Upper lobe of right lung (tissue), 1 donor: ENCODE measurements at regions not wholly inside any gene's neighbourhood (a gene's known extent, or its start where the extent isn't known, plus 50 kb on each side); places are given as distances from the start of the nearest gene placed in this dataset.

ENCODE experiments used
- ATAC-seq: fragments of 200-7000 bp; cut with Tn5 transposase; one replicate; pipeline ENCODE4 v1.9.1; 2020; ENCODE audit warnings: mild to moderate bottlenecking, moderate library complexity
- DNase-seq: peaks from one replicate; pipeline ENCODE4 v3.0.0-alpha.2; 2020
- H3K27ac ChIP-seq: fragments of 200-600 bp; one replicate; pipeline ENCODE4 v1.8.0; 2022
- H3K27me3 ChIP-seq: fragments of 200-600 bp; one replicate; pipeline ENCODE4 v1.8.0; 2022; ENCODE audit warnings: mild to moderate bottlenecking
- H3K36me3 ChIP-seq: fragments of 200-600 bp; one replicate; pipeline ENCODE4 v1.8.0; 2022
- H3K4me1 ChIP-seq: fragments of 200-600 bp; one replicate; pipeline ENCODE4 v1.8.0; 2022
- H3K4me3 ChIP-seq: fragments of 200-600 bp; one replicate; pipeline ENCODE4 v1.8.0; 2022; ENCODE audit warnings: mild to moderate bottlenecking
- H3K9me3 ChIP-seq: fragments of 200-600 bp; one replicate; pipeline ENCODE4 v1.8.0; 2022
- CTCF ChIP-seq: fragments of 200-600 bp; IDR thresholded peaks from one replicate; pipeline ENCODE4 v1.8.0; 2022; ENCODE audit warnings: antibody characterized with exemption
- intact Hi-C: fragments of 100-400 bp; cut with DNase I; formaldehyde crosslinking; loops from one replicate; pipeline ENCODE4 v1.11.0; 2022
- donor health status: DM: no; HTN: yes; CAD: no; lungs with severe emphysema.

DNA sequence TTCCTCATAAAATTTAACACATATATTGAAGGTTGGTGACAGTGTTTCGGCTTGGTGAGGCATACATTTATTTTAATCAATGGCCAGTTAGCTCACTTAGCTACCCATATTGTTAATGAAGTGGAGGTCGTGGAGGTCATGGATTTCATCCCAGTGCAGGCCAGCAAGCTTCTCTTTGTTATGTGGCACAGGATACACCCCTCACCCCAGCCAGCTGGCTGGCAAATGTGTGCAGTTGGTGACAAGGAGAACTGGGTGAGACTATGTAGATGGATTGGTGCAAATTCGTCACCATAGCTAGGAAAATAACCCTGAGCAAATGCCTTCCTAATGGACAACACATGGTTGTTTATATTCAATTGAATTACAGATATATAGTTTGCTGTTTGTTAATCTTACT is 50.5 kb upstream of the FOXP2 start:
- no peaks in the 10 kb centered on the region for H3K4me1 ChIP-seq

DNA sequence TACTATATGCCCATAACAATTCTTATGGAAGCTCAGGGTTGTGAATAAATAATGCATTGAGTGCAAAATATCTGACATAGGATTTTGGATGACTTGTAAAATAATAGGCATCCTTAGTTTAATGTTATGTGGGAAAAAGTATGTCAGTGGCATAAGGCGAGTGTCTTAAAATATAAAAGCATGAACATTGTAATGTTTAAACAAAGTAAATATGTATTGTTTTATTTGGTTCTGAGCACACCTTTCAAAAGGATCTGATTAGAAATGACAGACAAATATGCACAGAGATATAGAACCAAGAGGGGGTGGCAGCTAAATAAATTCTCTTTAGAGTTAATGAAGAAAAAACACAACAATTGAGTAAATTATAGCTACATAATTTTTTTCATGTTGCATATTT is 51.3 kb upstream of the FOXP2 start:
- DNase-seq (no peak), ATAC-seq (no peak)
- no peaks in the 10 kb centered on the region for H3K27me3 ChIP-seq
- no peak overlapping the region for H3K4me3 ChIP-seq
- no peaks in the 10 kb centered on the region for H3K4me1 ChIP-seq
- intact Hi-C loops = no loop called here
- TF ChIP-seq CTCF = no peak
- H3K27ac ChIP-seq = no peak overlapping the region
- H3K36me3 ChIP-seq = no peaks in the 10 kb centered on the region
- no peaks in the 10 kb centered on the region for H3K9me3 ChIP-seq

More for the DNA sequence above, 50.5 kb upstream of the FOXP2 start:
- Histone ChIP-seq H3K27ac (no peak overlapping the region), H3K27me3 (no peaks in the 10 kb centered on the region), H3K4me3 (no peak overlapping the region), H3K36me3 (no peaks in the 10 kb centered on the region), H3K9me3 (no peaks in the 10 kb centered on the region)
- no peak for TF ChIP-seq CTCF
- DNase-seq (no peak), ATAC-seq (no peak)
- intact Hi-C loops = no loop called here

DNA sequence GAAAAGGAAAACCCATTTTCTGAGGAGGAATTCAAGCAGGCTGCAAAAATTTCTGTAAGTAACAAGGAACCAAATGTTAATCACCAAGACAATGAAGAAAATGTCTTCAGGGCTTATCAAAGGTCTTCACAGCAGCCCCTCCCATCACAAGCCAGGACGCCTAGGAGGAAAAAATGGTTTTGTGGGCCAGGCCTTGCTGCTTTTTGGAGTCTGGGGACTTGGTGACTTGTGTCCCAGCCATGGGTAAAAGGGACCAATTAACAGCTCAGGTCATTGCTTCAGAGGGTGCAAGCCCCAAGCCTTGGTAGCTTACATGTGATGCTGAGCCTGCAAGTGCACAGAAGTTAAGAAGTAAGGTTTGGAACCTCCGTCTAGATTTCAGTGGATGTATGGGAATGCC is 55.7 kb upstream of the FOXP2 start:
- ATAC-seq (no peak), DNase-seq (no peak)
- H3K9me3 ChIP-seq = no peaks in the 10 kb centered on the region
- H3K36me3 ChIP-seq = no peaks in the 10 kb centered on the region
- no peak for TF ChIP-seq CTCF
- intact Hi-C loops = no loop called here
- no peaks in the 10 kb centered on the region for H3K27me3 ChIP-seq
- no peaks in the 10 kb centered on the region for H3K4me1 ChIP-seq
- H3K27ac ChIP-seq = no peak overlapping the region
- no peak overlapping the region for H3K4me3 ChIP-seq

GRCh38 chr7:114356133-114356532 is 58.5 kb upstream of the FOXP2 start:
- no peaks in the 10 kb centered on the region for H3K36me3 ChIP-seq
- no peak overlapping the region for H3K4me3 ChIP-seq
- no peaks in the 10 kb centered on the region for H3K27me3 ChIP-seq
- ATAC-seq (no peak), DNase-seq (no peak)
- H3K4me1 ChIP-seq = no peaks in the 10 kb centered on the region
- no peak for TF ChIP-seq CTCF
- intact Hi-C loops = no loop called here
- no peaks in the 10 kb centered on the region for H3K9me3 ChIP-seq
- H3K27ac ChIP-seq = no peak overlapping the region

- Histone ChIP-seq H3K36me3 (no peaks in the 10 kb centered on the region), H3K27ac (no peak overlapping the region), H3K4me1 (no peaks in the 10 kb centered on the region), H3K27me3 (no peaks in the 10 kb centered on the region), H3K9me3 (no peaks in the 10 kb centered on the region), H3K4me3 (no peak overlapping the region)
- intact Hi-C loops = no loop called here
- DNase-seq = no peak
- TF ChIP-seq CTCF = no peak
- ATAC-seq = no peak
Measured at GRCh38 chr7:114354306-114354705, 60.3 kb upstream of the FOXP2 start.

GRCh38 chr7:114345494-114345893 is 69.1 kb upstream of the FOXP2 start:
- ATAC-seq (no peak), DNase-seq (no peak)
- Histone ChIP-seq H3K27ac (no peak overlapping the region), H3K36me3 (no peaks in the 10 kb centered on the region), H3K27me3 (no peaks in the 10 kb centered on the region), H3K9me3 (no peaks in the 10 kb centered on the region), H3K4me1 (no peaks in the 10 kb centered on the region), H3K4me3 (no peak overlapping the region)
- intact Hi-C loops = no loop called here
- TF ChIP-seq CTCF = no peak
